Central memory CD8-positive, alpha-beta T cell (primary cell): ENCODE measurements at regions not wholly inside any gene's neighbourhood (a gene's known extent, or its start where the extent isn't known, plus 50 kb on each side); places are given as distances from the start of the nearest gene placed in this dataset.
"Not testable (repeated sequence)": the region's sequence is repeated elsewhere in the genome, so short reads cannot be mapped to it uniquely, and the experiment has no call there.

ENCODE experiments used
- ATAC-seq: fragments of 150-1000 bp; cut with Tn5 transposase; replicated peaks from 2 replicates; pipeline ENCODE4 v1.10.0; 2022; ENCODE audit warnings: mild to moderate bottlenecking, moderate FRiP score, moderate number of reproducible peaks; ENCODE audit not compliant: poor library complexity, severe bottlenecking; ENCODE audit errors: extremely low read depth
- DNase-seq, 2 donors: peaks; one replicate each; pipeline ENCODE4 v3.0.0; 2021; ENCODE audit warnings: low spot score in 2 of 2
- H3K27ac Mint-ChIP-seq: one replicate; pipeline ENCODE4 v1.8.0; 2022; ENCODE audit warnings: low read depth, mild to moderate bottlenecking, moderate library complexity, mixed read lengths
- H3K27me3 Mint-ChIP-seq: one replicate; pipeline ENCODE4 v1.8.0; 2022; ENCODE audit warnings: mixed read lengths
- H3K36me3 Mint-ChIP-seq: one replicate; pipeline ENCODE4 v1.8.0; 2022; ENCODE audit warnings: mild to moderate bottlenecking, moderate library complexity, mixed read lengths; ENCODE audit not compliant: insufficient read depth
- H3K4me1 Mint-ChIP-seq: one replicate; pipeline ENCODE4 v1.8.0; 2022; ENCODE audit warnings: mixed read lengths
- H3K4me3 Mint-ChIP-seq: one replicate; pipeline ENCODE4 v1.8.0; 2022; ENCODE audit warnings: mild to moderate bottlenecking, moderate library complexity, mixed read lengths
- H3K9me3 Mint-ChIP-seq: one replicate; pipeline ENCODE4 v1.8.0; 2022; ENCODE audit warnings: mixed read lengths

DNA sequence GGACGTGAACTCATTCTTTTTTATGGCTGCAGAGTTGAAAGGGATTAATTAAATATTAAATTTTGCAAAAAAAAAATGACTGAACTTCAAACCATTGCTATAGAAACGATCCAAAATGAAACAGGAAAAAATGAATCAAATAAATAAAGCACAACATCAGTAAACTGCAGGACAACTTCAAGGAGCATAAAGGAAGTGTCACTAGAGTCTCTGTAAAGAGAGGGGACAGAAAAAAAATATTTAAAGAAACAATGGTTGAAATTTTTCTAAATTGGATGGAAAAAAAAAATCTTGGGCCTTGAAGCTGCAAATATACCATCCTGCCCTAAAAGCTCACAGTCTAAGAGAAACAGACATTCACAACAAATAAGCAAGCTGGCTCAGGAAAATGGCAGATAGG lies 339.3 kb upstream of the INTU start:
- DNase-seq, result no peak
- Mint-ChIP-seq H3K27me3 (no peaks in the 10 kb centered on the region), H3K4me1 (no peaks in the 10 kb centered on the region), H3K36me3 (no peaks in the 10 kb centered on the region), H3K4me3 (no peak overlapping the region), H3K9me3 (peaks cover 24% of the 10 kb centered on the region), H3K27ac (no peak overlapping the region)
- no peak for ATAC-seq

DNA sequence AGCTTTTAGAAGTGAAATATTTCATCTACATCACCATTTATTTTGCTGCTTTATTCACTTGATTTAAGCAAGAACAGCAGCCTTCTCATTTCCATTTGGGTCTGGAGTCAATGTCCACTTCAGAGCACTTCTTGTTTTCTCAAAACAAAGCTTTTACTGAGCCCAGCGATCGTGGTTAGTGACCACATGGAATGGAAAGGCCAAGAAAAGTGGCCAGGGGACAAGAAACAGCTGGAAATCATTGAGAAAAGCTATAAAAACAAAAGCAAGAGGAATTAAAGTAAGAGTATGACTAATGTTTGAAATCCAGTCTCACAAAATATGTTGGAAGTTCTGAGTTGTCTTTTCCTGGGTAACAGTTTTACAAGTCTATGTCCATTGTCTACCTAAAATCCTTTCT lies 328.4 kb upstream of the INTU start:
- H3K27me3 Mint-ChIP-seq, result no peaks in the 10 kb centered on the region
- H3K27ac Mint-ChIP-seq, result no peak overlapping the region
- DNase-seq, result no peak
- no peaks in the 10 kb centered on the region for H3K36me3 Mint-ChIP-seq
- H3K4me1 Mint-ChIP-seq, result no peaks in the 10 kb centered on the region
- no peak overlapping the region for H3K4me3 Mint-ChIP-seq
- peaks cover 30% of the 10 kb centered on the region for H3K9me3 Mint-ChIP-seq
- no peak for ATAC-seq

DNA sequence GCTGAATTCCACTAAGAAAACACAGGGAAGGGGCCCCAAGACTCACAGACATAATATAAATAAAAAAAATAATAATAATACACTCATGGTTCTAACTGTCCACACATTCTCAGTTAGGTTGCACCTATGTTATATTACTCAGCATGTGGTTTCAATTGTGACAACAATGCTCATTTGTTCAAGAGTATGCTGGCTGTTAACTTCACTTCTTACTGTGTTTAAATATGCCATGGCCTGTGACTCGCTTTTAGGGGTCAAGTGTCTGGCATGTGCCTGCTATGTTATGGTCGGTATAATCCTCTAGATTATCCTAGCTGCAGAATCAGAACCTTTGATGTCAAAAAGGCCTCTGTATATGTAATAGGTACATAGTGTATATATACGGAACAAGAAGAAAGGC lies 324.8 kb upstream of the INTU start:
- no peak for ATAC-seq
- DNase-seq, result no peak
- Mint-ChIP-seq H3K4me3 (no peak overlapping the region), H3K27ac (no peak overlapping the region), H3K9me3 (peaks cover 29% of the 10 kb centered on the region), H3K36me3 (no peaks in the 10 kb centered on the region), H3K27me3 (no peaks in the 10 kb centered on the region), H3K4me1 (no peaks in the 10 kb centered on the region)

DNA sequence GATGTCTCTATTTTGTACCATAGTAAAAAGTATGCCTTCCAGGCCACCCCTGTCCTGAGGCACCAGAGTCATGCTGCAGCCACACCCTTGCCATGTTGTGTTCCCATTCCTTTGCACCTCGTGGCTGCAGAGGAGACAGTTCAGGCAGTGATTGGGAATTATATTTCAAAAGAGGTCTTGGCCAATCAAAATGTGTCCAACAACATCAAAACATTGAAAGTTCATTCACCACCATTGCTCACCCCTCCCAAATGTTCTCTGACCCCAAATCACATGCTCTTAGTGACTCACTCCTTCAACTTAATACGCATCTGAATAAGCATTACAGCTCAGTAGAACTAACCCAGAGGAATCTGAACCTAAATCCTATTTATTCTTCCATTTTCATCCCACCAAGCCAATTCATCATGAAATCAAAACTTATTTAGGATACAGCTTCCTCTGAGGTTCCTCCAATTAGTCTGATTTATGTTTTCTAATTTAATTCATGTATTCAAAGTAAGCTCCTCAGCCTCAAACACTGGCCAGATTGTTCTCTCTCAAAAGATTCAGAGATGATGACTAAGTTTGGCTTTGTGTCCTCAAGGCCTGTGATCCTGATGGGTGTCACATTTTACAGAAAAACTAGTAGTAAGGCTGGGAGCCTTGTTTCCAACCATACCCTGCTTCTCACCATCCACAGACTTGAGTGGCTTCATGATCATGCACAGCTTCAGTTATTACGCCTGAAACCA lies 323.2 kb upstream of the INTU start:
- H3K4me3 Mint-ChIP-seq, result no peak overlapping the region
- no peaks in the 10 kb centered on the region for H3K27me3 Mint-ChIP-seq
- H3K9me3 Mint-ChIP-seq, result peaks cover 39% of the 10 kb centered on the region
- no peak for ATAC-seq
- H3K36me3 Mint-ChIP-seq, result no peaks in the 10 kb centered on the region
- H3K27ac Mint-ChIP-seq, result no peak overlapping the region
- no peak for DNase-seq
- no peaks in the 10 kb centered on the region for H3K4me1 Mint-ChIP-seq

DNA sequence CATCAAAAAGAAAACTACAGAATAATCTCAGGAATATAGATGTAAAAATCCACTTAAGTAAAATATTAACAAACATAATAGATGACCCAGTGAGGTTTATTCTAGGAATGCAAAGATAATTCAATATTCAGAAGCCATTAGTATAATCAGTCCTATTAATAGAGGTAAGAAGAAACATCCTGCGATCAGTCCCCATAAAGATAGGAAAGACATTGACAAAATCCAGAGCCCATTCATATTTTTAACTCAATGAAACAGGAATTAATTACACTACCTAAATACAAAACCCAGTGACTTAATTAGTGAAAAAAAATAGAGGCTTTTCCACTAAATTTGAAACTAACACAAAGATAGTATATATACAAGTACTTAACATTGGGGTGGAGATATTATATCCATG lies 321.4 kb upstream of the INTU start:
- no peaks in the 10 kb centered on the region for H3K4me1 Mint-ChIP-seq
- no peak for DNase-seq
- no peak for ATAC-seq
- H3K27me3 Mint-ChIP-seq, result no peaks in the 10 kb centered on the region
- H3K4me3 Mint-ChIP-seq, result no peak overlapping the region
- H3K9me3 Mint-ChIP-seq, result peaks cover 50% of the 10 kb centered on the region
- no peak overlapping the region for H3K27ac Mint-ChIP-seq
- H3K36me3 Mint-ChIP-seq, result no peaks in the 10 kb centered on the region

DNA sequence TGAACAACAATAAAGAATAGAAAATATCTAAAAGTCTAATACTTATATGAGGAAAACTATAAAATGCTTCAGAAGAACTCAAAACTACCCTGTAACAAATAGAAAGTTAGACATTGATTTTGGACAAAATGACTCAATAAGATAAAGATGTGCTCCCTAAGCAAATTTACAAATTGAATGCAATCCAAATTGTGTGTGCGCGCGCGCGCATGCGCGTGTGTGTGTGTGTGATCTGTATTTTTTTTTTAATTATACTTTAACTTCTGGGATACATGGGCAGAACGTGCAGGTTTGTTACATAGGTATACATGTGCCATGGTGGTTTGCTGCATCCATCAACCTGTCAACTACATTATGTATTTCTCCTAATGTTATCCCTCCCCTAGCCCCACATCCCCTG lies 320.8 kb upstream of the INTU start:
- DNase-seq (no peak), ATAC-seq (no peak)
- Mint-ChIP-seq H3K4me1 (no peaks in the 10 kb centered on the region), H3K27ac (no peak overlapping the region), H3K27me3 (no peaks in the 10 kb centered on the region), H3K36me3 (no peaks in the 10 kb centered on the region), H3K4me3 (no peak overlapping the region), H3K9me3 (peaks cover 45% of the 10 kb centered on the region)

DNA sequence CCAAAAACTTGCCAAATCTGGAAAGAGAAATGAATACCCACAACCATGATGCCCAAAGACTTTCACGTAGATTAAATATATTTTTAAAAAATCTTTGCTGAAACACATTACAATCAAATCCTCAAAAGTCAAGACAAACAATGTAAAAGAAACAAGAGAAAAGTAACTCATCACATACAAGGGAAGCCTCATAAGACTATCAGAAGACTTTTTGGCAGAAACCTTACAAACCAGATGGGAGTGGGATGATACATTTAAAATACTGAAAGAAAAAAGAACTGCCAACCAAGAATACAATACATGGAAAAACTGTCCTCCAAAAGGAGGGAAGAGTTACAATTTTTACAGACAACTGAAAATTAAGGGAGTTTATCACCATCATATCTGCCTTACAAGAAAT lies 319.0 kb upstream of the INTU start:
- Mint-ChIP-seq H3K36me3 (no peaks in the 10 kb centered on the region), H3K4me3 (no peak overlapping the region), H3K9me3 (peaks cover 45% of the 10 kb centered on the region), H3K4me1 (no peaks in the 10 kb centered on the region), H3K27ac (no peak overlapping the region), H3K27me3 (no peaks in the 10 kb centered on the region)
- DNase-seq, result no peak
- ATAC-seq, result no peak

DNA sequence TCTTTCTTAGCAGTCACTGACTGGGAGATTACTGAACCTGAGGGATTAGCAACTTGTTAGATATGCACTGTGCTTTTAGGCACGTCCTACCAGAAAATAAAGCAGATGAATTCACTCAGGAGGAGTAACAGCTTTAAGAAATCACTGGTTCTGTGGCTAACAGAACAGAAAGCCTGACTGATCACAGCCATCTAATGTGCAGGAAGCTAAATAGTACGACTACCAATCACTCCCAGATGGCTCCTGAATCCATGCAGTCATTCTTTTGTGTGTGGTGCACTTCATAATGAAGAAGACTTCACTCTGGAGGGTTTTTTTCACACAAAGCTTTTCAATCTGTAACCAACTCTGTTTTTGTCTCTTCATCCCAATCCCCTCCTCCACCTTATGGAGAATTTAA lies 305.3 kb upstream of the INTU start:
- Mint-ChIP-seq H3K36me3 (no peaks in the 10 kb centered on the region), H3K4me1 (no peaks in the 10 kb centered on the region), H3K27ac (no peak overlapping the region), H3K27me3 (no peaks in the 10 kb centered on the region), H3K9me3 (peaks cover 37% of the 10 kb centered on the region), H3K4me3 (no peak overlapping the region)
- ATAC-seq, result no peak
- no peak for DNase-seq

DNA sequence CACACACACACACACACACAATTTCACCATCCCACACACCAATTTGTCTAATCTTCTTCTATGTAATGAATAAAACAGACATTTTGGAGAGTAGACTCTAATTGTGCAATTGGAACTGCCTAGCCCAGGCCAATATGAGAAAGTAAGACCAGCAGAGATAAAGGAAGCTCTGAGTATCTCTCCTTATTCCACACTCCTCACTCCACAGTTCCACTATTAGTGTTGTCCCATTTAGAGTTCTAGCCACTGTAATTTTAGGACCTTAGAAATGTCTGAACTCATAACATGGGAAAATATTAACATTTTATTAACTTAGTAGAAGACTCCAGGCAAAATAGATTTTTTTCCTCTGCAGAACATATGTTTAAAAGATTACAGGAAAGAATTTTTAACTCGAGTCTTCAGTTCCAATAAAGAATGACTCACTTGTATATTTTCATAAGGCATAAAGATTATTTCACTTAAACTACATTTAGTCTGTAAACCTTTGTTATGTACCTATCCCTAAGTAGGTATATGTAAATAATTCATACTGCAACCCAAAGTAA lies 297.6 kb upstream of the INTU start:
- ATAC-seq (no peak), DNase-seq (no peak)
- H3K4me3 Mint-ChIP-seq, result no peak overlapping the region
- no peak overlapping the region for H3K27ac Mint-ChIP-seq
- no peaks in the 10 kb centered on the region for H3K4me1 Mint-ChIP-seq
- H3K9me3 Mint-ChIP-seq, result peaks cover 5% of the 10 kb centered on the region
- no peaks in the 10 kb centered on the region for H3K27me3 Mint-ChIP-seq
- no peaks in the 10 kb centered on the region for H3K36me3 Mint-ChIP-seq

DNA sequence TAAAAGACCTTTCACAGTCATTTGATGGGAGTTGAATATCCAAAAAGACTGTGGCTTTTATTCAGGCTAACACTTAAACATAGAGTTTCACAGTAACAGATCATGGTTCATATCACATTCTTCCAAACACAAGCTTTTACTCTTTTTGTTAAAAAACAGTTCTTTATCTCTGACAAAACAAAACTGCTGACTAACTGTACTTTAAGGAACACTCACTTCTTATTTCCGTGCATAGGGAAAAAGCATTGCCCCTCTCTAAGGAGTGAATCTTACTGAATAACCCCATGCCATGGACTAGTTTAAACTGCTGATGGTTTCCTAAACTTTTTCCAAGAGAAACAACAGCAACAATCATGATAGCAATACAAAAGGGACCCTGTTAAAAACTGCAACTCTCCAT lies 297.0 kb upstream of the INTU start:
- Mint-ChIP-seq H3K27me3 (no peaks in the 10 kb centered on the region), H3K36me3 (no peaks in the 10 kb centered on the region), H3K4me1 (no peaks in the 10 kb centered on the region), H3K4me3 (no peak overlapping the region), H3K9me3 (peaks cover 5% of the 10 kb centered on the region), H3K27ac (no peak overlapping the region)
- DNase-seq (no peak), ATAC-seq (no peak)

DNA sequence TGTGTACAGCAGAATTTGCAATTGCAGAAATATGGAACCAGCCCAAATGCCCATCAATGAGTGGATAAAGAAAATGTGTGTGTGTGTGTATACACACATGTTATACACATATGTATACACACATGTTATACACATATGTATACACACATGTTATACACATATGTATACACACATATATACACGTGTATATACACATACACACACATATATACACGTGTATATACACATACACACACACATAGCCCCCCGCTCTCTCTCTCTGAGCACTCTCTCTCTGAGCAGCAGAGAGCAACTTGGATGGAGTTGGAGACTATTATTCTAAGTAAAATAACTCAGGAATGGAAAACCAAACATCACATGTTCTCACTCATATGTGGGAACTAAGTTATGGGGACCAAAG lies 289.6 kb upstream of the INTU start:
- H3K36me3 Mint-ChIP-seq, H3K9me3 Mint-ChIP-seq, H3K4me3 Mint-ChIP-seq, H3K27me3 Mint-ChIP-seq, ATAC-seq, H3K4me1 Mint-ChIP-seq, DNase-seq, H3K27ac Mint-ChIP-seq: not testable (repeated sequence)

DNA sequence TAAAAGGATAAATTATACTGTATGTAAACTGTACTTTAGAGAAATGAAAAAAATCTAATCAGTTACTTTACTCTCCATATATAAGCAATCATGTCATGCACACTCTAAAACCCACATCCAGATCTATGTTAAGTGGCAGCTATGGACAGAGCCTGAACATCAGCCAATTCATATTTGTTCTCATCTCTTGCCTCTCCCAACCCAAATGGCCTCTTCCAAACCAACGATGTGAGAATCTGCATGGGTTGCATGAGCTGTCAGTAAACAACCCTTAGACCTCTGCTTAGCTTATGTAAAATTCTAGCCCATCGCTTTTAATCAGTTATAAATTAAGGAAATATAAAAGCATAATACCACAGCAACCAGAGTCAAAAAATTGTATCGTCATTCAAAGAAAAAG lies 288.7 kb upstream of the INTU start:
- ATAC-seq, result no peak
- Mint-ChIP-seq H3K4me3 (no peak overlapping the region), H3K9me3 (no peaks in the 10 kb centered on the region), H3K27ac (no peak overlapping the region), H3K27me3 (no peaks in the 10 kb centered on the region), H3K36me3 (no peaks in the 10 kb centered on the region), H3K4me1 (no peaks in the 10 kb centered on the region)
- no peak for DNase-seq

DNA sequence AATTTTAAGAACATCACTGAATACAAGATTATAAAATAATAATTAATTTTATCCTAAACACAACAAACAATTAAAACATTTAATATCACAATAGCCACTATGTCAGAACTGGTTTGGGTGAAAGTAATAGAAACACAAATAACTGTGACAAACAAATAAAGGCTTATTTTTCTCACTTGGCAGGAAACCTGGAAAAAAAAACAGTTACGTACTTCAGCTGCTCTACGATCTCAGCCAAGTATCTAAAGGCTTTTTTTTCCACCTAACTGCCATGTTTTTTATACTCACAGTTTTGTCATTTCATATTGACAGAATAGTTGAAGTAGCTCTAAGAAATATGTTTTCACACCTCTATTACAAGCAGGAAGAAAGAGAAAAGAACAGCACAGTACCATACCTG lies 284.8 kb upstream of the INTU start:
- no peaks in the 10 kb centered on the region for H3K36me3 Mint-ChIP-seq
- no peaks in the 10 kb centered on the region for H3K9me3 Mint-ChIP-seq
- no peak overlapping the region for H3K27ac Mint-ChIP-seq
- no peak for DNase-seq
- H3K27me3 Mint-ChIP-seq, result no peaks in the 10 kb centered on the region
- ATAC-seq, result no peak
- H3K4me1 Mint-ChIP-seq, result no peaks in the 10 kb centered on the region
- no peak overlapping the region for H3K4me3 Mint-ChIP-seq
